AG04449 (cell line): ENCODE measurements at regions not wholly inside any gene's neighbourhood (a gene's known extent, or its start where the extent isn't known, plus 50 kb on each side); places are given as distances from the start of the nearest gene placed in this dataset.
A peak's percentile ranks its signal among the peaks of the same experiment; 100 is the strongest.

Experiments
- CTCF ChIA-PET: fragments of 350-600 bp; formaldehyde crosslinking; extraction: SDS; loops from one replicate; lab custom pipeline; 2021; ENCODE audit warnings: antibody characterized with exemption; lab: Yijun Ruan, JAX
- POLR2A ChIA-PET: fragments of 400-600, 350-600 bp; formaldehyde crosslinking; extraction: SDS; loops from one replicate; lab custom pipeline; 2020; ENCODE audit warnings: antibody characterized with exemption, inconsistent platforms; lab: Yijun Ruan, JAX
- DNase-seq: peaks from one replicate; pipeline ENCODE4 v3.0.0-alpha.2; 2010; ENCODE audit warnings: low read depth, low spot score
- H3K4me3 ChIP-seq: 2 replicates; pipeline ENCODE4 v1.5.1; 2011; ENCODE audit warnings: low read depth, mild to moderate bottlenecking, control low read depth, low read length
- TF ChIP-seq, protein P1 (sequence below): IDR thresholded peaks from one replicate; pipeline ENCODE4 v1.5.1; 2011; ENCODE audit warnings: mild to moderate bottlenecking, moderate library complexity, low read length, control low read depth, inconsistent platforms; ENCODE audit not compliant: insufficient read depth; ENCODE audit errors: missing control alignments

DNA sequence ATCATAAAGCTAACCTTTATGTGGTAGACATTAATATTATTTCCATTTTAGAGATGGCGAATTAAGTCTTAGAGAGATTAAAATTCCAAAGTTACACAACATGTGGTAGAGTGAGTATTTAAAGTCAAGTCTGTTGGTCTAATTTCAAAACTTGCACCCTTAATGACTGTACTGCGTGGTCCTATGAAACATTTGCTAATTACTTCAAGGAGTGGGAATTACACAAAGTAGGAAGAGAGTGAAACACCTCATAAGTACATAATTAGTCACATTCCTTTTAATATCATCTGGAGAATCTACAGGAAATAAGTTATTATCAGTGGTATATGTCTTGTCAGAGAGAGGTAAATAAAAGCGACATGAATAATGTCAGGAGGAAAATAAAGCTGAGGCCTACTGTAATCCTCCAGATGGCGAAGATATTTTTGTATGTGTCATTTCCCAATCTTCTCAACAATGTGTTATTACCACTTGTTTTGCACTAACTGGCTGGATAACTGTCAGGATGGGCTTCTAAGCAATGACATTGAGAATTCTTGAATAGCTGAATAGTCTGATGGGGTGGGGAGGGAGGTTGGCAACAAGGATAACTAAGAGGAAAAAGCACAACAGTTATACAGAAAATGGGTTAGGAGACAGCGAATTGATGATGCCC lies 95.5 kb downstream of the TNFSF18 start:
- TF ChIP-seq, protein P1, sequence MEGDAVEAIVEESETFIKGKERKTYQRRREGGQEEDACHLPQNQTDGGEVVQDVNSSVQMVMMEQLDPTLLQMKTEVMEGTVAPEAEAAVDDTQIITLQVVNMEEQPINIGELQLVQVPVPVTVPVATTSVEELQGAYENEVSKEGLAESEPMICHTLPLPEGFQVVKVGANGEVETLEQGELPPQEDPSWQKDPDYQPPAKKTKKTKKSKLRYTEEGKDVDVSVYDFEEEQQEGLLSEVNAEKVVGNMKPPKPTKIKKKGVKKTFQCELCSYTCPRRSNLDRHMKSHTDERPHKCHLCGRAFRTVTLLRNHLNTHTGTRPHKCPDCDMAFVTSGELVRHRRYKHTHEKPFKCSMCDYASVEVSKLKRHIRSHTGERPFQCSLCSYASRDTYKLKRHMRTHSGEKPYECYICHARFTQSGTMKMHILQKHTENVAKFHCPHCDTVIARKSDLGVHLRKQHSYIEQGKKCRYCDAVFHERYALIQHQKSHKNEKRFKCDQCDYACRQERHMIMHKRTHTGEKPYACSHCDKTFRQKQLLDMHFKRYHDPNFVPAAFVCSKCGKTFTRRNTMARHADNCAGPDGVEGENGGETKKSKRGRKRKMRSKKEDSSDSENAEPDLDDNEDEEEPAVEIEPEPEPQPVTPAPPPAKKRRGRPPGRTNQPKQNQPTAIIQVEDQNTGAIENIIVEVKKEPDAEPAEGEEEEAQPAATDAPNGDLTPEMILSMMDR = no peak
- ChIA-PET CTCF (interaction anchor here (1.8 to 4.0 kb wide), 4 partner anchors 12 to 248 kb away, joined by 5 to 15 read pairs (median 14); no protein-coding TSS in a partner anchor), POLR2A (interaction anchor here (0.7 to 2.6 kb wide), 9 partner anchors 14 to 53 kb away, joined by 3 to 13 read pairs (median 3); no protein-coding TSS in a partner anchor)
- no peak overlapping the region for H3K4me3 ChIP-seq
- peak; percentile 87 for DNase-seq

DNA sequence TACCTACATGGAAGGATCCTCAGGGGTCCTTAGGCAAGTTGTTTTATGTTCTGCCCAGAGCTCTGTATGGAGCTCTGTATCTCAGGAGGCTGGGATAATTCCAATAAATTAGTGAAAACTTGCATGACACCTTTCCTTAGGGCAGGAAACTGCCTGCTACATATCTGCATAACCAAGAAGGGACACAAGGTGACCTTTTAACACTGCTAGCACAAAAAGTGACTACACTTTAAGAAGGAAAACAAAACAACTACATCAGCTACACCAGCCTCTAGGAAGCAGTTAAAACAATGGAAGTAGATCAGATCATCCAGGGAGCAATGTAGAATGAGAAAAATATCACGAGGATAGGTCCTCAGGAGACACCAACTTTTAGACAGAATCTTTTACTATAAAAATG lies 93.9 kb downstream of the TNFSF18 start:
- DNase-seq = no peak
- POLR2A ChIA-PET = no interaction called here
- no peak overlapping the region for H3K4me3 ChIP-seq
- CTCF ChIA-PET = interaction anchor here (3.1 to 4.0 kb wide), 2 partner anchors 212 to 246 kb away, joined by 15 read pairs; no protein-coding TSS in a partner anchor
- TF ChIP-seq, protein P1 = no peak

DNA sequence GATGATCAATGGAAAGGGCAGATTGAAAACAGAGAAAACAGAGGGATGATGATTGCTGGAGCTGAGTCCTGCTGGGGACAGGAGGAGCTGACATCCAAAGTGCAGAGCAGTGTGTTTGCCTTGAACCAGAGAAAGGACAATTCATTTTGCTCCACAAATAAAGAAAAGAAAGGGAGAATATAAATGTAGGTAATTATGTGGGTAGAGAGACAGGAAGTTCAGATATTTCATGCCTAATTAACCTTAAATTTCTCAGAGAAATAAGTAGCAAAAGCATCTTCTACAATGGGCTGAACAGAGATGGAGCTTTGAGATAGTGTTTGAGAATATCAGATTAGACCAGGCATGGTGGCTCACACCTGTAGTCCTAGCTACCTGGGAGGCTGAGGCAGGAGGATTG lies 93.2 kb downstream of the TNFSF18 start:
- H3K4me3 ChIP-seq = no peak overlapping the region
- ChIA-PET POLR2A (no interaction called here), CTCF (interaction anchor here (4.0 kb wide), 1 partner anchor 212 kb away, joined by 15 read pairs; no protein-coding TSS in a partner anchor)
- DNase-seq = no peak
- TF ChIP-seq, protein P1 = no peak

DNA sequence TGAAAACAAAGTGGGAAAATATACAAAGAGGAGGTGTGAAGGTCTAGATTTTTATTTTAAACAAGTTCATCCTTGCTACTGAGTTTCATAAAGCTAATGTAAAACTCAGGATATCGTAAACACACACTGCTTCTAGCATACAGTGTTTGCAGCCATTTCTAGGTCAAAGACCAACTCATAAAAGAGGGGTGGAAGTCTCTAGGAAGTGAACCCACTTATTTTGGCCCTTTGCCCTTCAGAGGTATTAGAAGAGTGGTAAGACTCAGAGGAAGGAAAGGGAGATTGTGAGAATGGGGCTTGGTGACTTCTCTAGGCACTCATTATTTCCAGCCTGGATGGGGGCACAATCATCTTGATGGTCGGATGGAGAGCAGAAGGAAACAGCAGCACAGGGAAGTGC lies 91.2 kb downstream of the TNFSF18 start:
- no peak for DNase-seq
- CTCF ChIA-PET = interaction anchor here (0.7 to 2.0 kb wide), 4 partner anchors 133 to 242 kb away, joined by 3 to 9 read pairs (median 5); no protein-coding TSS in a partner anchor
- TF ChIP-seq, protein P1 = no peak
- POLR2A ChIA-PET = interaction anchor here (1.0 to 2.3 kb wide), 2 partner anchors 31 to 215 kb away, joined by 4 to 6 read pairs; no protein-coding TSS in a partner anchor
- no peak overlapping the region for H3K4me3 ChIP-seq

DNA sequence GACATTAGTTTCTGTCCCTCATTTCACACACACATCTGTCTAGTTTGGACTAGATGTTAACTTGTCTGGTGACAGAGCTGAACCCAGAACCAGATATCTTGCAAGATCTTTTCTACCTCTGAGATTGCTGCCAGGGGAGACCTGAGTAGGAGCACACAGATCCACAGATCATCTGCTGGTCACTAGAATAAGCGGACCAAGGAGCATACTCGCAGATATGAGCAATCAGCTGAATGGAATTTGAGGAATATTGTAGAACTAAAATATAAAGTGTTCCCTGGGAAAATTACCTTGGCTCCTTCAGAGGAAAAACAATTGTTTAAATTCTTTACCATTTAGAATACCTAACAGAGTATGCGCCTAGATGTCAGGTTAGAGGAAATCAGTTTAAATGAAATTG lies 90.7 kb downstream of the TNFSF18 start:
- H3K4me3 ChIP-seq = no peak overlapping the region
- no peak for DNase-seq
- TF ChIP-seq, protein P1 = no peak
- POLR2A ChIA-PET = interaction anchor here (0.6 to 2.3 kb wide), 3 partner anchors 31 to 243 kb away, joined by 3 to 6 read pairs (median 4); no protein-coding TSS in a partner anchor
- CTCF ChIA-PET = interaction anchor here (0.7 to 2.0 kb wide), 5 partner anchors 133 to 244 kb away, joined by 3 to 9 read pairs (median 3); no protein-coding TSS in a partner anchor
